Sigmoid colon (tissue), 4 donors: ENCODE measurements at regions not wholly inside any gene's neighbourhood (a gene's known extent, or its start where the extent isn't known, plus 50 kb on each side); places are given as distances from the start of the nearest gene placed in this dataset.

ENCODE experiments used
- POLR2A ChIP-seq, 2 donors: fragments of 450-650 bp; IDR thresholded peaks; one replicate each; pipeline ENCODE4 v1.6.1; 2016; ENCODE audit warnings: antibody characterized with exemption in 2 of 2, mild to moderate bottlenecking in 2 of 2, moderate library complexity in 2 of 2
- POLR2AphosphoS5 ChIP-seq, 4 donors: sonication (generic); formaldehyde crosslinking; IDR thresholded peaks; one replicate each; pipeline ENCODE4 v1.6.1; 2017; ENCODE audit warnings: antibody characterized with exemption in 4 of 4
- TF ChIP-seq, protein P1 (sequence below), 4 experiments: fragments of 450-650 bp in 3 of 4; fragments of 200-600 bp in 1 of 4; IDR thresholded peaks; one replicate each; pipeline ENCODE4 v1.5.1; 2016 to 2019; ENCODE audit warnings: antibody characterized with exemption in 4 of 4, mild to moderate bottlenecking in 3 of 4, moderate library complexity in 2 of 4

DNA sequence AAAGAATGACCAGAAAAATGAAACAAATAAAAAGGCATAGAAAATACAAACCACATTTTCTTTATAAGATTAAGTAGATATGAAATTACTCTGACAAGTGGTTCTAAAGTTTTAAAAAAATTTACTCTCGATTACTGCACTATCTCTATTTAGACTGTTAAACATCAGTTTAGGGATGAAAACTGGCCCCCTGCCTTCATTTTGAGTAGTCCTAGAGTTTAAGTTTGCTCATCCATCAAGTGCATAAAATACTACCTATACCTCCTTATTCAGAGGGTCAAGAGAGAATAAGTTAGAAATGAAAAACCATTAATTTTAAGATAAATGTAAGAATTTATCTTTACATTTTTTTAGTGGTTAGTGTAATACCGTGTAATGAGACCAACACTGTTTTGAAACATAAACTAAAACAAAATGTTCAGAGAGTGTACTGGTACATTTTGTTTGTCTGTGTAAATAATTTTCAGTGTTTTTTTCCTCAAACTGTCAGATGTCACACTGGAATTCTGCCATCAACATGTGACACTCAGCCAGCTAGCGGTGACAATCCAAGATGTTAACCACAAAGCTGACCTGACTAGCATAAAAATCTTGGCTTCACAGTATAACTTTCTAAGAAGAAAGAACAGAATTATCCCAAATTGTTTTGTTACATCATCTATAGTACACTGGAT lies 184.8 kb upstream of the PCDH20 start:
- TF ChIP-seq, protein P1, sequence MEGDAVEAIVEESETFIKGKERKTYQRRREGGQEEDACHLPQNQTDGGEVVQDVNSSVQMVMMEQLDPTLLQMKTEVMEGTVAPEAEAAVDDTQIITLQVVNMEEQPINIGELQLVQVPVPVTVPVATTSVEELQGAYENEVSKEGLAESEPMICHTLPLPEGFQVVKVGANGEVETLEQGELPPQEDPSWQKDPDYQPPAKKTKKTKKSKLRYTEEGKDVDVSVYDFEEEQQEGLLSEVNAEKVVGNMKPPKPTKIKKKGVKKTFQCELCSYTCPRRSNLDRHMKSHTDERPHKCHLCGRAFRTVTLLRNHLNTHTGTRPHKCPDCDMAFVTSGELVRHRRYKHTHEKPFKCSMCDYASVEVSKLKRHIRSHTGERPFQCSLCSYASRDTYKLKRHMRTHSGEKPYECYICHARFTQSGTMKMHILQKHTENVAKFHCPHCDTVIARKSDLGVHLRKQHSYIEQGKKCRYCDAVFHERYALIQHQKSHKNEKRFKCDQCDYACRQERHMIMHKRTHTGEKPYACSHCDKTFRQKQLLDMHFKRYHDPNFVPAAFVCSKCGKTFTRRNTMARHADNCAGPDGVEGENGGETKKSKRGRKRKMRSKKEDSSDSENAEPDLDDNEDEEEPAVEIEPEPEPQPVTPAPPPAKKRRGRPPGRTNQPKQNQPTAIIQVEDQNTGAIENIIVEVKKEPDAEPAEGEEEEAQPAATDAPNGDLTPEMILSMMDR (IDR thresholded peaks at IDR 0.05) = no peak
- TF ChIP-seq POLR2AphosphoS5 (IDR thresholded peaks at IDR 0.05) (no peak), POLR2A (IDR thresholded peaks at IDR 0.05) (no peak)
